ENCODE measurements at regions not wholly inside any gene's neighbourhood (a gene's known extent, or its start where the extent isn't known, plus 50 kb on each side); places are given as distances from the start of the nearest gene placed in this dataset.

- Histone ChIP-seq H3K27ac (ENCODE audit: low read depth, low read length, poor library complexity, severe bottlenecking) (no peak overlapping the region), H3K4me3 (ENCODE audit: low read depth, low read length, poor library complexity, severe bottlenecking) (no peak overlapping the region), H3K4me1 (ENCODE audit: insufficient read depth, low read length, poor library complexity, severe bottlenecking) (no peaks in the 10 kb centered on the region), H3K36me3 (ENCODE audit: insufficient read depth, low read length, poor library complexity, severe bottlenecking) (no peaks in the 10 kb centered on the region), H3K9me3 (ENCODE audit: low read depth, low read length, poor library complexity, severe bottlenecking) (no peaks in the 10 kb centered on the region), H3K27me3 (replicated peaks; ENCODE audit: insufficient read depth, low read depth, low read length, poor library complexity) (no peaks in the 10 kb centered on the region)
- POLR2A ChIA-PET (ENCODE audit: low non-redundant PET) = no interaction called here
- CTCF ChIA-PET = no interaction called here
- DNase-seq (ENCODE audit: low spot score) = no peak
- TF ChIP-seq CTCF (conservative IDR thresholded peaks at IDR 0.05; ENCODE audit: low read depth, low read length) (no peak), EZH2 (IDR thresholded peaks at IDR 0.05; ENCODE audit: borderline replicate concordance, low read depth, low read length, poor library complexity, severe bottlenecking) (no peak)
- intact Hi-C loops (cut with micrococcal nuclease; ENCODE audit: unreplicated experiment) = no loop called here
- BruUV-seq (replicated peaks) = no TSS peak
Observed at GRCh38 chr2:134173338-134174016, 80.4 kb upstream of the MGAT5 start.

- H3K27me3 ChIP-seq (replicated peaks; ENCODE audit: insufficient read depth, low read depth, low read length, poor library complexity) = no peaks in the 10 kb centered on the region
- no TSS peak for BruUV-seq (replicated peaks)
- H3K4me3 ChIP-seq (ENCODE audit: low read depth, low read length, poor library complexity, severe bottlenecking) = no peak overlapping the region
- no peak for DNase-seq (ENCODE audit: low spot score)
- intact Hi-C loops (cut with micrococcal nuclease; ENCODE audit: unreplicated experiment) = no loop called here
- ChIA-PET CTCF (no interaction called here), POLR2A (ENCODE audit: low non-redundant PET) (no interaction called here)
- H3K27ac ChIP-seq (ENCODE audit: low read depth, low read length, poor library complexity, severe bottlenecking) = no peak overlapping the region
- TF ChIP-seq EZH2 (IDR thresholded peaks at IDR 0.05; ENCODE audit: borderline replicate concordance, low read depth, low read length, poor library complexity, severe bottlenecking) (no peak), CTCF (conservative IDR thresholded peaks at IDR 0.05; ENCODE audit: low read depth, low read length) (no peak)
- H3K4me1 ChIP-seq (ENCODE audit: insufficient read depth, low read length, poor library complexity, severe bottlenecking) = no peaks in the 10 kb centered on the region
- no peaks in the 10 kb centered on the region for H3K36me3 ChIP-seq (ENCODE audit: insufficient read depth, low read length, poor library complexity, severe bottlenecking)
- no peaks in the 10 kb centered on the region for H3K9me3 ChIP-seq (ENCODE audit: low read depth, low read length, poor library complexity, severe bottlenecking)
Observed at GRCh38 chr2:134174711-134175110, 79.2 kb upstream of the MGAT5 start.

GRCh38 chr2:134175834-134176233, 78.0 kb upstream of the MGAT5 start:
- no peaks in the 10 kb centered on the region for H3K9me3 ChIP-seq (ENCODE audit: low read depth, low read length, poor library complexity, severe bottlenecking)
- H3K27me3 ChIP-seq (replicated peaks; ENCODE audit: insufficient read depth, low read depth, low read length, poor library complexity) = no peaks in the 10 kb centered on the region
- H3K4me1 ChIP-seq (ENCODE audit: insufficient read depth, low read length, poor library complexity, severe bottlenecking) = no peaks in the 10 kb centered on the region
- no peak overlapping the region for H3K27ac ChIP-seq (ENCODE audit: low read depth, low read length, poor library complexity, severe bottlenecking)
- no peaks in the 10 kb centered on the region for H3K36me3 ChIP-seq (ENCODE audit: insufficient read depth, low read length, poor library complexity, severe bottlenecking)
- ChIA-PET POLR2A (ENCODE audit: low non-redundant PET) (no interaction called here), CTCF (no interaction called here)
- H3K4me3 ChIP-seq (ENCODE audit: low read depth, low read length, poor library complexity, severe bottlenecking) = no peak overlapping the region
- DNase-seq (ENCODE audit: low spot score) = no peak
- TF ChIP-seq EZH2 (IDR thresholded peaks at IDR 0.05; ENCODE audit: borderline replicate concordance, low read depth, low read length, poor library complexity, severe bottlenecking) = no peak
- TF ChIP-seq CTCF (conservative IDR thresholded peaks at IDR 0.05; ENCODE audit: low read depth, low read length) = no peak
- intact Hi-C loops (cut with micrococcal nuclease; ENCODE audit: unreplicated experiment) = no loop called here
- no TSS peak for BruUV-seq (replicated peaks)

Data from A673 (cell line).